Osteoblast (primary cell): ENCODE measurements at regions not wholly inside any gene's neighbourhood (a gene's known extent, or its start where the extent isn't known, plus 50 kb on each side); places are given as distances from the start of the nearest gene placed in this dataset.

Experiments used
- DNase-seq: peaks from one replicate; pipeline ENCODE4 v3.0.0; 2011; ENCODE audit warnings: low spot score, mixed read lengths; ENCODE audit not compliant: insufficient read length; ENCODE audit errors: missing footprints
- H2AFZ ChIP-seq: 2 replicates; pipeline ENCODE4 v1.6.0; 2011; ENCODE audit warnings: mild to moderate bottlenecking, low read length
- H3K27ac ChIP-seq: 2 replicates; pipeline ENCODE4 v1.5.1; 2011; ENCODE audit warnings: mild to moderate bottlenecking, low read depth, low read length, moderate library complexity
- H3K27me3 ChIP-seq: 2 replicates; pipeline ENCODE4 v1.6.0; 2012; ENCODE audit warnings: mild to moderate bottlenecking, control low read depth, inconsistent platforms, low read length, moderate library complexity; ENCODE audit not compliant: insufficient read depth
- H3K36me3 ChIP-seq: 2 replicates; pipeline ENCODE4 v1.5.1; 2011; ENCODE audit warnings: mild to moderate bottlenecking, low read length, control low read depth, moderate library complexity; ENCODE audit not compliant: insufficient read depth
- H3K4me1 ChIP-seq: 2 replicates; pipeline ENCODE4 v1.5.1; 2011; ENCODE audit warnings: mild to moderate bottlenecking, low read length, control low read depth, moderate library complexity; ENCODE audit not compliant: insufficient read depth
- H3K4me2 ChIP-seq: 2 replicates; pipeline ENCODE4 v1.6.0; 2011; ENCODE audit warnings: mild to moderate bottlenecking, low read length; ENCODE audit not compliant: insufficient read depth
- H3K4me3 ChIP-seq: fragments of 200-600 bp; sonication (generic); 3 replicates; pipeline ENCODE4 v1.5.1; 2012; ENCODE audit warnings: mild to moderate bottlenecking, low read length, inconsistent platforms; ENCODE audit not compliant: insufficient read depth
- H3K79me2 ChIP-seq: 2 replicates; pipeline ENCODE4 v1.6.0; 2012; ENCODE audit warnings: mild to moderate bottlenecking, low read length, control low read depth, inconsistent platforms; ENCODE audit not compliant: insufficient read depth
- H3K9me3 ChIP-seq: 2 replicates; pipeline ENCODE4 v1.5.1; 2011; ENCODE audit warnings: low read depth, low read length, control low read depth
- H4K20me1 ChIP-seq: 2 replicates; pipeline ENCODE4 v1.6.0; 2012; ENCODE audit warnings: mild to moderate bottlenecking, low read length, control low read depth; ENCODE audit not compliant: insufficient read depth
- TF ChIP-seq, protein P1 (sequence below): IDR thresholded peaks from 2 replicates; pipeline ENCODE4 v1.5.1; 2011; ENCODE audit warnings: mild to moderate bottlenecking, low read depth, low read length, moderate library complexity; ENCODE audit errors: extremely low read depth

GRCh38 chr5:172541773-172542136 lies 87.4 kb upstream of the SH3PXD2B start:
- Histone ChIP-seq H3K79me2 (no peaks in the 10 kb centered on the region), H4K20me1 (no peaks in the 10 kb centered on the region), H3K9me3 (peaks cover 3% of the 10 kb centered on the region), H3K36me3 (no peaks in the 10 kb centered on the region), H3K4me1 (no peaks in the 10 kb centered on the region), H3K27ac (no peak overlapping the region), H2AFZ (no peak overlapping the region), H3K4me2 (no peak overlapping the region), H3K27me3 (peaks cover 34% of the 10 kb centered on the region), H3K4me3 (no peak overlapping the region)
- TF ChIP-seq, protein P1, sequence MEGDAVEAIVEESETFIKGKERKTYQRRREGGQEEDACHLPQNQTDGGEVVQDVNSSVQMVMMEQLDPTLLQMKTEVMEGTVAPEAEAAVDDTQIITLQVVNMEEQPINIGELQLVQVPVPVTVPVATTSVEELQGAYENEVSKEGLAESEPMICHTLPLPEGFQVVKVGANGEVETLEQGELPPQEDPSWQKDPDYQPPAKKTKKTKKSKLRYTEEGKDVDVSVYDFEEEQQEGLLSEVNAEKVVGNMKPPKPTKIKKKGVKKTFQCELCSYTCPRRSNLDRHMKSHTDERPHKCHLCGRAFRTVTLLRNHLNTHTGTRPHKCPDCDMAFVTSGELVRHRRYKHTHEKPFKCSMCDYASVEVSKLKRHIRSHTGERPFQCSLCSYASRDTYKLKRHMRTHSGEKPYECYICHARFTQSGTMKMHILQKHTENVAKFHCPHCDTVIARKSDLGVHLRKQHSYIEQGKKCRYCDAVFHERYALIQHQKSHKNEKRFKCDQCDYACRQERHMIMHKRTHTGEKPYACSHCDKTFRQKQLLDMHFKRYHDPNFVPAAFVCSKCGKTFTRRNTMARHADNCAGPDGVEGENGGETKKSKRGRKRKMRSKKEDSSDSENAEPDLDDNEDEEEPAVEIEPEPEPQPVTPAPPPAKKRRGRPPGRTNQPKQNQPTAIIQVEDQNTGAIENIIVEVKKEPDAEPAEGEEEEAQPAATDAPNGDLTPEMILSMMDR, result no peak
- no peak for DNase-seq

DNA sequence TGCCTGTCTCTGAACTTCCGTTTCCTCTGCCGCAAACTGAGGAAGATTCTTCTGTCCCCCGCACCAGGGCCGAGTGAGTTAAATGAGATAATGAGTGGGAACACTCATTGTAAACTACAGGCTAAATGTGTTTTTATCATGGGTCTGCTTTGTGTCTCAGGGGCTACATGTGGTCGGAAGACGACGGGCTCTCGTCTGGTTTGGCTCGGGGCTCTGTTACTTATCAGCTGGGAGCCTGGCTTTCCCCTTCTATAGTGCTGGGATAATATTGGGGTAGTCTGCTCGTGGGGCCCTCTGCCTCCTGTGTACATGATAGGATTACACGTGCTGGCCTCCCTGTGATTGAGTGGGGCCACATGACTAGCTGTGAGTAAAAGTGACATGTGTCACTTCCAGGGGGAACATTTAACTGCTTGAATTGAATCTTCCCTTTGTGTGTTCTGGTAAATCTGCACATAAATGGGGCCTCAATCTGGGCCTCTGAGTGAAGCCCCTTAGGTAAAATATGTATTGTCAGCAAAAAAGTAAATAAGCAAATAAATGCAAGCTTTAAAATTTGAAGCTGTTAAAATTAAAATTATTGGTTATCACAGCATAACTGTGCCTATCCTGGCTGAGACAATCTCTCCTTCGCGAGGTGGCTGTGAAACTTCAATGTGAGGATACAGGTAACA lies 86.9 kb upstream of the SH3PXD2B start:
- H3K4me2 ChIP-seq, result no peak overlapping the region

DNA sequence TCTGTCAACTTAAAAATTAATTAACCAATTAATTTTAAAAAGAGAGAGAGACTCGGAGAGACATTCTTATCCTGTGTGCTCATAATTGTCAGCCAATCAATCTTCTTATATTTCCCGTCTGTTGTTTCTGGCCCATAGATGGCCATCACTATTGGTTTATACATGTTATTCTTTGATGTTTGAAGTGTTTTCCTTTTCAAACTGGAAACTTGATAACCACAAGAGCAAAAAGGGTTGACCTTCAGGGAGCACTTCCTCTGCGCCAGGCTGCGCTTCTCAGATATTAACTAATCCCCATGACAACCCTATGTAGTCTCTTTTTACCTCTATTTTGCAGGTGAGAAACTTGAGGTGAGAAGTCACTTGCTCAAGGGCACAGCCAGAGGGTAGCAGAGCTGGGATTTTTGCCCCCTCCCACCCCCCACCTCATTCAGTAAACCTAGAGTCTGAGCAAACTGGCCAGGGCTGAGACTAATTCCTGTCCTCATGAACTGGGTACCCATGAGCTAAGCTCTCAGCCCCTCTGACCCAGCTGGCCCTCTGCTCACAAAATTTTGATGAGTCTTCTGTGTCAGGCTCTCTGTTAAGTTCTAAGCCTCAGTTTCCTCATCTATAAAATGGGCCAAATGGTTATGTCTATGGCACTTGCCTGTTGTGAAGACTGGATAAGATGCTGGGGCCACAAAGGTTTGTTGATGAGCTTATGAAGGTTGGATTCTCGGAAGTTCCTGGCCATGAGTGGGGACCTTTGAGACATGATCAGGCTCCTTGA lies 86.0 kb upstream of the SH3PXD2B start:
- H3K9me3 ChIP-seq, result peaks cover 3% of the 10 kb centered on the region
- no peak overlapping the region for H2AFZ ChIP-seq
- H3K79me2 ChIP-seq, result no peaks in the 10 kb centered on the region
- TF ChIP-seq, protein P1, result no peak
- no peaks in the 10 kb centered on the region for H4K20me1 ChIP-seq
- H3K4me3 ChIP-seq, result no peak overlapping the region
- H3K27me3 ChIP-seq, result peaks cover 23% of the 10 kb centered on the region
- H3K4me2 ChIP-seq, result no peak overlapping the region
- H3K36me3 ChIP-seq, result no peaks in the 10 kb centered on the region
- no peak overlapping the region for H3K27ac ChIP-seq
- no peak for DNase-seq
- no peaks in the 10 kb centered on the region for H3K4me1 ChIP-seq

More for the DNA sequence above, 86.9 kb upstream of the SH3PXD2B start:
- TF ChIP-seq, protein P1, result no peak
- no peak for DNase-seq
- Histone ChIP-seq H4K20me1 (no peaks in the 10 kb centered on the region), H3K4me1 (no peaks in the 10 kb centered on the region), H3K9me3 (peaks cover 3% of the 10 kb centered on the region), H3K36me3 (no peaks in the 10 kb centered on the region), H3K79me2 (no peaks in the 10 kb centered on the region), H2AFZ (no peak overlapping the region), H3K27me3 (peaks cover 29% of the 10 kb centered on the region), H3K27ac (no peak overlapping the region), H3K4me3 (no peak overlapping the region)

- Histone ChIP-seq H3K79me2 (no peaks in the 10 kb centered on the region), H3K9me3 (no peaks in the 10 kb centered on the region), H3K36me3 (no peaks in the 10 kb centered on the region), H2AFZ (no peak overlapping the region), H3K27ac (no peak overlapping the region), H3K4me3 (no peak overlapping the region), H3K4me2 (no peak overlapping the region), H4K20me1 (no peaks in the 10 kb centered on the region), H3K4me1 (peaks cover 4% of the 10 kb centered on the region), H3K27me3 (peaks cover 20% of the 10 kb centered on the region)
- TF ChIP-seq, protein P1, result no peak
- no peak for DNase-seq
Measured at GRCh38 chr5:172535108-172535445, 80.8 kb upstream of the SH3PXD2B start.
